ENCODE measurements at regions not wholly inside any gene's neighbourhood (a gene's known extent, or its start where the extent isn't known, plus 50 kb on each side); places are given as distances from the start of the nearest gene placed in this dataset.

GRCh38 chr6:144416244-144416643, 131.1 kb downstream of the UTRN start:
- Mint-ChIP-seq H3K36me3 (ENCODE audit: low read depth) (peaks cover 17% of the 10 kb centered on the region), H3K27me3 (no peaks in the 10 kb centered on the region), H3K4me1 (ENCODE audit: low read depth) (peaks cover 64% of the 10 kb centered on the region), H3K9me3 (no peaks in the 10 kb centered on the region), H3K27ac (peak overlapping the region; percentile 55), H3K4me3 (no peak overlapping the region)
- Histone ChIP-seq H3K27me3 (ENCODE audit: control insufficient read depth in 1 of 2, insufficient read depth in 2 of 2, low read length in 2 of 2) (no peaks in the 10 kb centered on the region), H3K36me3 (ENCODE audit: insufficient read depth, low read length) (no peaks in the 10 kb centered on the region), H3K9me3 (ENCODE audit: control insufficient read depth in 1 of 2, insufficient read depth in 1 of 2, low read length in 2 of 2) (no peaks in the 10 kb centered on the region), H3K4me3 (ENCODE audit: low read length) (no peak overlapping the region), H3K4me1 (ENCODE audit: insufficient read depth, low read length) (peaks cover 21% of the 10 kb centered on the region), H3K27ac (ENCODE audit: low read depth in 1 of 2, low read length in 2 of 2) (no peak overlapping the region)
- intact Hi-C loops (cut with DNase I, micrococcal nuclease): loop anchor here in 1 of 2 experiments (10.0 kb wide), 1 partner anchor 131 kb away; the partner anchor contains the start of gene UTRN
- ChIA-PET POLR2A (no interaction called here), CTCF (interaction anchor here (1.7 kb wide), 1 partner anchor 73 kb away, joined by 4 read pairs; no protein-coding TSS in a partner anchor)
- TF ChIP-seq CTCF (IDR thresholded peaks at IDR 0.05): no peak
- ATAC-seq (ENCODE audit: poor library complexity): no peak
- no peak for DNase-seq

- H3K9me3 ChIP-seq (ENCODE audit: control insufficient read depth in 1 of 2, insufficient read depth in 1 of 2, low read length in 2 of 2): no peaks in the 10 kb centered on the region
- no peak overlapping the region for H3K4me3 Mint-ChIP-seq
- H3K27ac ChIP-seq (ENCODE audit: low read depth in 1 of 2, low read length in 2 of 2): no peak overlapping the region
- H3K36me3 Mint-ChIP-seq (ENCODE audit: low read depth): peaks cover 13% of the 10 kb centered on the region
- peaks cover 58% of the 10 kb centered on the region for H3K4me1 Mint-ChIP-seq (ENCODE audit: low read depth)
- ATAC-seq (ENCODE audit: poor library complexity) (no peak), DNase-seq (no peak)
- ChIA-PET POLR2A (no interaction called here), CTCF (interaction anchor here (1.7 kb wide), 1 partner anchor 74 kb away, joined by 4 read pairs; no protein-coding TSS in a partner anchor)
- no peak for TF ChIP-seq CTCF (IDR thresholded peaks at IDR 0.05)
- H3K4me3 ChIP-seq (ENCODE audit: low read length): no peak overlapping the region
- H3K36me3 ChIP-seq (ENCODE audit: insufficient read depth, low read length): peaks cover 1% of the 10 kb centered on the region
- intact Hi-C loops (cut with DNase I, micrococcal nuclease): loop anchor here in 1 of 2 experiments (10.0 kb wide), 1 partner anchor 132 kb away; the partner anchor contains the start of gene UTRN
- H3K4me1 ChIP-seq (ENCODE audit: insufficient read depth, low read length): peaks cover 20% of the 10 kb centered on the region
- no peaks in the 10 kb centered on the region for H3K9me3 Mint-ChIP-seq
- H3K27me3 ChIP-seq (ENCODE audit: control insufficient read depth in 1 of 2, insufficient read depth in 2 of 2, low read length in 2 of 2): no peaks in the 10 kb centered on the region
- peak overlapping the region; percentile 55 for H3K27ac Mint-ChIP-seq
- no peaks in the 10 kb centered on the region for H3K27me3 Mint-ChIP-seq
Observed at GRCh38 chr6:144416773-144417172, 131.6 kb downstream of the UTRN start.

- POLR2A ChIA-PET: no interaction called here
Observed at GRCh38 chr6:144417681-144418080, 132.5 kb downstream of the UTRN start.

More at GRCh38 chr6:144417681-144418080, 132.5 kb downstream of the UTRN start:
- H3K9me3 ChIP-seq (ENCODE audit: control insufficient read depth in 1 of 2, insufficient read depth in 1 of 2, low read length in 2 of 2): no peaks in the 10 kb centered on the region
- intact Hi-C loops (cut with DNase I, micrococcal nuclease): loop anchor here in 1 of 2 experiments (10.0 kb wide), 1 partner anchor 133 kb away; the partner anchor contains the start of gene UTRN
- no peaks in the 10 kb centered on the region for H3K27me3 Mint-ChIP-seq
- TF ChIP-seq CTCF (IDR thresholded peaks at IDR 0.05): no peak
- peaks cover 55% of the 10 kb centered on the region for H3K4me1 Mint-ChIP-seq (ENCODE audit: low read depth)
- peaks cover 19% of the 10 kb centered on the region for H3K36me3 Mint-ChIP-seq (ENCODE audit: low read depth)
- no peaks in the 10 kb centered on the region for H3K27me3 ChIP-seq (ENCODE audit: control insufficient read depth in 1 of 2, insufficient read depth in 2 of 2, low read length in 2 of 2)
- H3K27ac Mint-ChIP-seq: peak overlapping the region; percentile 11
- CTCF ChIA-PET: interaction anchor here (0.6 to 1.7 kb wide), 2 partner anchors 65 to 75 kb away, joined by 3 to 4 read pairs; no protein-coding TSS in a partner anchor
- no peak overlapping the region for H3K27ac ChIP-seq (ENCODE audit: low read depth in 1 of 2, low read length in 2 of 2)
- no peak for ATAC-seq (ENCODE audit: poor library complexity)
- no peak overlapping the region for H3K4me3 ChIP-seq (ENCODE audit: low read length)
- H3K9me3 Mint-ChIP-seq: no peaks in the 10 kb centered on the region
- peaks cover 10% of the 10 kb centered on the region for H3K36me3 ChIP-seq (ENCODE audit: insufficient read depth, low read length)
- no peak for DNase-seq
- peaks cover 20% of the 10 kb centered on the region for H3K4me1 ChIP-seq (ENCODE audit: insufficient read depth, low read length)
- no peak overlapping the region for H3K4me3 Mint-ChIP-seq

Data from CD4-positive, alpha-beta T cell (primary cell).